ENCODE measurements at regions not wholly inside any gene's neighbourhood (a gene's known extent, or its start where the extent isn't known, plus 50 kb on each side); places are given as distances from the start of the nearest gene placed in this dataset.

GRCh38 chr6:147653631-147654030, 145.1 kb downstream of the SAMD5 start:
- intact Hi-C loops (cut with micrococcal nuclease): no loop called here
- no peak for DNase-seq
- Mint-ChIP-seq H3K4me3 (no peak overlapping the region), H3K4me1 (no peaks in the 10 kb centered on the region), H3K27me3 (peaks cover 2% of the 10 kb centered on the region), H3K9me3 (no peaks in the 10 kb centered on the region), H3K27ac (no peak overlapping the region), H3K36me3 (ENCODE audit: low read depth) (no peaks in the 10 kb centered on the region)
- CTCF ChIA-PET: no interaction called here
- no peak for TF ChIP-seq CTCF (IDR thresholded peaks at IDR 0.05)
- POLR2A ChIA-PET: no interaction called here
- no peak for ATAC-seq (ENCODE audit: low read depth)

GRCh38 chr6:147654103-147654845, 145.8 kb downstream of the SAMD5 start:
- H3K27me3 Mint-ChIP-seq: peaks cover 2% of the 10 kb centered on the region
- POLR2A ChIA-PET: no interaction called here
- no peak overlapping the region for H3K4me3 Mint-ChIP-seq
- no peak for DNase-seq
- no peaks in the 10 kb centered on the region for H3K4me1 Mint-ChIP-seq
- H3K36me3 Mint-ChIP-seq (ENCODE audit: low read depth): no peaks in the 10 kb centered on the region
- H3K27ac Mint-ChIP-seq: no peak overlapping the region
- no peaks in the 10 kb centered on the region for H3K9me3 Mint-ChIP-seq
- CTCF ChIA-PET: no interaction called here
- ATAC-seq (ENCODE audit: low read depth): no peak
- no peak for TF ChIP-seq CTCF (IDR thresholded peaks at IDR 0.05)
- intact Hi-C loops (cut with micrococcal nuclease): no loop called here

GRCh38 chr6:147660334-147661311, 152.1 kb downstream of the SAMD5 start:
- Mint-ChIP-seq H3K9me3 (no peaks in the 10 kb centered on the region), H3K4me3 (no peak overlapping the region), H3K27me3 (no peaks in the 10 kb centered on the region), H3K27ac (no peak overlapping the region), H3K36me3 (ENCODE audit: low read depth) (no peaks in the 10 kb centered on the region), H3K4me1 (no peaks in the 10 kb centered on the region)
- ATAC-seq (ENCODE audit: low read depth) (no peak), DNase-seq (no peak)
- no peak for TF ChIP-seq CTCF (IDR thresholded peaks at IDR 0.05)
- intact Hi-C loops (cut with micrococcal nuclease): no loop called here
- ChIA-PET CTCF (no interaction called here), POLR2A (no interaction called here)

GRCh38 chr6:147662646-147663045, 154.2 kb downstream of the SAMD5 start:
- ATAC-seq (ENCODE audit: low read depth) (no peak), DNase-seq (no peak)
- no peaks in the 10 kb centered on the region for H3K9me3 Mint-ChIP-seq
- CTCF ChIA-PET: no interaction called here
- intact Hi-C loops (cut with micrococcal nuclease): no loop called here
- no peak for TF ChIP-seq CTCF (IDR thresholded peaks at IDR 0.05)
- H3K27me3 Mint-ChIP-seq: no peaks in the 10 kb centered on the region
- POLR2A ChIA-PET: no interaction called here
- H3K4me3 Mint-ChIP-seq: no peak overlapping the region
- H3K4me1 Mint-ChIP-seq: no peaks in the 10 kb centered on the region
- no peak overlapping the region for H3K27ac Mint-ChIP-seq
- no peaks in the 10 kb centered on the region for H3K36me3 Mint-ChIP-seq (ENCODE audit: low read depth)

GRCh38 chr6:147664092-147664491, 155.6 kb downstream of the SAMD5 start:
- CTCF ChIA-PET: no interaction called here
- intact Hi-C loops (cut with micrococcal nuclease): no loop called here
- no peak for TF ChIP-seq CTCF (IDR thresholded peaks at IDR 0.05)

More at GRCh38 chr6:147664092-147664491, 155.6 kb downstream of the SAMD5 start:
- H3K27ac Mint-ChIP-seq: no peak overlapping the region
- no peaks in the 10 kb centered on the region for H3K4me1 Mint-ChIP-seq
- POLR2A ChIA-PET: no interaction called here
- no peaks in the 10 kb centered on the region for H3K36me3 Mint-ChIP-seq (ENCODE audit: low read depth)
- no peak for ATAC-seq (ENCODE audit: low read depth)
- H3K27me3 Mint-ChIP-seq: no peaks in the 10 kb centered on the region
- no peaks in the 10 kb centered on the region for H3K9me3 Mint-ChIP-seq
- DNase-seq: no peak
- H3K4me3 Mint-ChIP-seq: no peak overlapping the region
